Testis (tissue), 2 donors: ENCODE measurements at regions not wholly inside any gene's neighbourhood (a gene's known extent, or its start where the extent isn't known, plus 50 kb on each side); places are given as distances from the start of the nearest gene placed in this dataset.

Experiments
- CTCF ChIP-seq, 3 experiments: fragments of 450-650 bp in 2 of 3; fragments of 200-600 bp in 1 of 3; sonication (generic) in 1 of 3; IDR thresholded peaks; one replicate each; pipeline ENCODE4 v1.5.1; 2016 to 2019; ENCODE audit warnings: antibody characterized with exemption in 3 of 3, mild to moderate bottlenecking in 2 of 3, moderate library complexity in 1 of 3
- POLR2A ChIP-seq: fragments of 450-650 bp; IDR thresholded peaks from one replicate; pipeline ENCODE4 v1.6.1; 2017; ENCODE audit warnings: antibody characterized with exemption, mild to moderate bottlenecking, moderate library complexity

GRCh38 chr5:103690676-103691075 lies 128.1 kb upstream of the NUDT12 start:
- TF ChIP-seq CTCF (IDR thresholded peaks at IDR 0.05) (no peak), POLR2A (no peak)
